ENCODE measurements at regions not wholly inside any gene's neighbourhood (a gene's known extent, or its start where the extent isn't known, plus 50 kb on each side); places are given as distances from the start of the nearest gene placed in this dataset.

GRCh38 chr1:239858529-239858928 lies 233.2 kb upstream of the FMN2 start:
- Histone ChIP-seq H4K20me1 (replicated peaks; ENCODE audit: insufficient read depth) (no peaks in the 10 kb centered on the region), H3K4me2 (no peak overlapping the region), H2AFZ (no peak overlapping the region), H3K79me2 (replicated peaks; ENCODE audit: insufficient read depth) (no peaks in the 10 kb centered on the region), H3F3A (replicated peaks; ENCODE audit: low read depth) (no peaks in the 10 kb centered on the region), H3K27me3 (ENCODE audit: insufficient read depth) (no peaks in the 10 kb centered on the region), H3K4me1 (ENCODE audit: insufficient read depth) (peaks cover 14% of the 10 kb centered on the region; the same call in 1 of the 2 replicates), H3K36me3 (ENCODE audit: insufficient read depth) (no peaks in the 10 kb centered on the region), H3K9me2 (ENCODE audit: insufficient read depth) (no peaks in the 10 kb centered on the region), H3K4me3 (no peak overlapping the region), H3K27ac (ENCODE audit: low read depth) (no peak overlapping the region)
- H3K27me3 Mint-ChIP-seq (ENCODE audit: insufficient read depth, low read depth, poor library complexity): no peaks in the 10 kb centered on the region
- no peak for TF ChIP-seq CREB1 (CRISPR knock-in tag; IDR thresholded peaks at IDR 0.05; ENCODE audit: low read depth)
- H3K27ac Mint-ChIP-seq: no peak overlapping the region
- H3K36me3 Mint-ChIP-seq (ENCODE audit: low read depth): peaks cover 8% of the 10 kb centered on the region; the same call in 1 of the 3 replicates
- no peak for ATAC-seq
- H3K9me3 Mint-ChIP-seq: peaks cover 4% of the 10 kb centered on the region; the same call in 2 of the 3 replicates
- H3K4me3 Mint-ChIP-seq: no peak overlapping the region
- DNase-seq (ENCODE audit: low spot score): no peak
- peaks cover 15% of the 10 kb centered on the region for H3K4me1 Mint-ChIP-seq

- DNase-seq (ENCODE audit: low spot score) (no peak), ATAC-seq (no peak)
- Histone ChIP-seq H3K9me2 (ENCODE audit: insufficient read depth) (no peaks in the 10 kb centered on the region), H2AFZ (no peak overlapping the region), H3K4me2 (no peak overlapping the region), H4K20me1 (replicated peaks; ENCODE audit: insufficient read depth) (no peaks in the 10 kb centered on the region), H3K4me3 (no peak overlapping the region), H3K4me1 (ENCODE audit: insufficient read depth) (no peaks in the 10 kb centered on the region; the same call in 1 of the 2 replicates), H3K36me3 (ENCODE audit: insufficient read depth) (no peaks in the 10 kb centered on the region), H3F3A (replicated peaks; ENCODE audit: low read depth) (no peaks in the 10 kb centered on the region), H3K27me3 (ENCODE audit: insufficient read depth) (no peaks in the 10 kb centered on the region), H3K27ac (ENCODE audit: low read depth) (no peak overlapping the region), H3K79me2 (replicated peaks; ENCODE audit: insufficient read depth) (no peaks in the 10 kb centered on the region)
- peaks cover 2% of the 10 kb centered on the region for H3K27me3 Mint-ChIP-seq (ENCODE audit: insufficient read depth, low read depth, poor library complexity)
- H3K36me3 Mint-ChIP-seq (ENCODE audit: low read depth): peaks cover 4% of the 10 kb centered on the region; the same call in 1 of the 3 replicates
- H3K27ac Mint-ChIP-seq: no peak overlapping the region
- H3K9me3 Mint-ChIP-seq: peaks cover 3% of the 10 kb centered on the region
- H3K4me1 Mint-ChIP-seq: peaks cover 3% of the 10 kb centered on the region; the same call in 2 of the 3 replicates
- TF ChIP-seq ZNF462 (CRISPR knock-in tag; IDR thresholded peaks at IDR 0.05): no peak
- no peak for TF ChIP-seq JUNB (IDR thresholded peaks at IDR 0.05; ENCODE audit: unreplicated experiment)
- TF ChIP-seq ETS1 (IDR thresholded peaks at IDR 0.05): no peak
- no peak for TF ChIP-seq POLR2AphosphoS5 (IDR thresholded peaks at IDR 0.05; ENCODE audit: low read depth)
- TF ChIP-seq ZNF331 (CRISPR knock-in tag; IDR thresholded peaks at IDR 0.05; ENCODE audit: low read depth): no peak
- TF ChIP-seq EZH2 (IDR thresholded peaks at IDR 0.05; ENCODE audit: low read depth, unreplicated experiment): no peak
- TF ChIP-seq NANOG (IDR thresholded peaks at IDR 0.05; ENCODE audit: borderline replicate concordance): no peak
- TF ChIP-seq ZNF114 (CRISPR knock-in tag; IDR thresholded peaks at IDR 0.05): no peak
- no peak for TF ChIP-seq CREB1 (CRISPR knock-in tag; IDR thresholded peaks at IDR 0.05; ENCODE audit: low read depth)
- TF ChIP-seq STAT1 (IDR thresholded peaks at IDR 0.05; ENCODE audit: unreplicated experiment): no peak
- TF ChIP-seq CTCF (conservative IDR thresholded peaks at IDR 0.05; ENCODE audit: low read depth in 2 of 2): no peak
- H3K4me3 Mint-ChIP-seq: no peak overlapping the region
Observed at GRCh38 chr1:239861985-239862384, 229.7 kb upstream of the FMN2 start.

All from GM23338 (cell line).